ENCODE measurements at regions not wholly inside any gene's neighbourhood (a gene's known extent, or its start where the extent isn't known, plus 50 kb on each side); places are given as distances from the start of the nearest gene placed in this dataset. TPM values are rescaled to one million over a fixed set of nuclear protein-coding genes. Genes with fewer than 3 reads are reported as not detected.
A peak's percentile ranks its signal among the peaks of the same experiment; 100 is the strongest.
"Not testable (repeated sequence)": the region's sequence is repeated elsewhere in the genome, so short reads cannot be mapped to it uniquely, and the experiment has no call there.

DNA sequence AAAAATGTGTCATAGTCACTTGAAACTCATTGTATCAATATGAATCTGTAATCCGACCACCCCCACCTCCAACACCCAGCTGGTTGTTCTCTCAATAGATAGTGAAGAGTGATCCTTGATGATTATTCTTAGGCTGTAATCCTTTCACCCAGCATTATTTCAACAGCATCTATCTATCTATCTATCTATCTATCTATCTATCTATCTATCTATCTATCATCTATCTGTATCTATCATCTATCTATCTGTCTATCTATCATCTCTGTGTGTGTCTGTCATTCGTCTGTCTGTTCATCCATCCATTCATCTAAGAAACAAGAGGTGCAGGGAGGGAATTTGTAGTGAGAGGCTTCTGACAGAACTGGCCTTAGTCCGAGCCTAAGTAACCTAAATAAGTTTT is 78.7 kb upstream of the IGSF10 start:
- TF ChIP-seq, protein P1, sequence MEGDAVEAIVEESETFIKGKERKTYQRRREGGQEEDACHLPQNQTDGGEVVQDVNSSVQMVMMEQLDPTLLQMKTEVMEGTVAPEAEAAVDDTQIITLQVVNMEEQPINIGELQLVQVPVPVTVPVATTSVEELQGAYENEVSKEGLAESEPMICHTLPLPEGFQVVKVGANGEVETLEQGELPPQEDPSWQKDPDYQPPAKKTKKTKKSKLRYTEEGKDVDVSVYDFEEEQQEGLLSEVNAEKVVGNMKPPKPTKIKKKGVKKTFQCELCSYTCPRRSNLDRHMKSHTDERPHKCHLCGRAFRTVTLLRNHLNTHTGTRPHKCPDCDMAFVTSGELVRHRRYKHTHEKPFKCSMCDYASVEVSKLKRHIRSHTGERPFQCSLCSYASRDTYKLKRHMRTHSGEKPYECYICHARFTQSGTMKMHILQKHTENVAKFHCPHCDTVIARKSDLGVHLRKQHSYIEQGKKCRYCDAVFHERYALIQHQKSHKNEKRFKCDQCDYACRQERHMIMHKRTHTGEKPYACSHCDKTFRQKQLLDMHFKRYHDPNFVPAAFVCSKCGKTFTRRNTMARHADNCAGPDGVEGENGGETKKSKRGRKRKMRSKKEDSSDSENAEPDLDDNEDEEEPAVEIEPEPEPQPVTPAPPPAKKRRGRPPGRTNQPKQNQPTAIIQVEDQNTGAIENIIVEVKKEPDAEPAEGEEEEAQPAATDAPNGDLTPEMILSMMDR (IDR thresholded peaks at IDR 0.05; ENCODE audit: insufficient read depth, low read length), result no peak
- no peak for DNase-seq (ENCODE audit: low read depth)
- H3K4me3 ChIP-seq (ENCODE audit: low read depth, low read length), result no peak overlapping the region

GRCh38 chr3:151538456-151539393 is 77.9 kb upstream of the IGSF10 start:
- DNase-seq (ENCODE audit: low read depth), result peak; percentile 35
- H3K4me3 ChIP-seq (ENCODE audit: low read depth, low read length), result no peak overlapping the region
- TF ChIP-seq, protein P1 (IDR thresholded peaks at IDR 0.05; ENCODE audit: insufficient read depth, low read length), result no peak

DNA sequence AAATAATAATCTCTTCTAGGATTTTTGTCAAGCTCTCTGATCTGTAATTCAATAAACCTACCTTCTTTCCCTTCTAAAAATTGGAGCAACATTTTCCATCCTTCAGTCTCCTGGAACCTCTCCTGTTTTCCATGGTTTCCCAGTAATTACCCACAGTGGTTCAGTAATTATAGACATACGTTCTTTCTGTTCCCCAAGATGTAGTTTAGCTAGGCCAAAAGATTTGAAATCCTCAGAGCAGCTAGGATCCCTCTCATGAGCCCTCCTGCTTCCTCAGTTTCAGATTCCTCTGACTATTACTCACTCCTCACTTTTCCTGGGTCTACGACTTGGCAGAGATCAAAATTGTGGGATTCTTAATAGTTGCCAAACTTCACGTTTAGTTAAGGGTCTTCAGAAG is 76.9 kb upstream of the IGSF10 start:
- H3K4me3 ChIP-seq (ENCODE audit: low read depth, low read length), result no peak overlapping the region
- peak; percentile 52 for DNase-seq (ENCODE audit: low read depth)

GRCh38 chr3:151526757-151527156 is 65.9 kb upstream of the IGSF10 start:
- DNase-seq (ENCODE audit: low read depth), result no peak
- no peak overlapping the region for H3K4me3 ChIP-seq (ENCODE audit: low read depth, low read length)
- TF ChIP-seq, protein P1 (IDR thresholded peaks at IDR 0.05; ENCODE audit: insufficient read depth, low read length), result no peak

More for the DNA sequence above, 76.9 kb upstream of the IGSF10 start:
- TF ChIP-seq, protein P1 (IDR thresholded peaks at IDR 0.05; ENCODE audit: insufficient read depth, low read length), result no peak

DNA sequence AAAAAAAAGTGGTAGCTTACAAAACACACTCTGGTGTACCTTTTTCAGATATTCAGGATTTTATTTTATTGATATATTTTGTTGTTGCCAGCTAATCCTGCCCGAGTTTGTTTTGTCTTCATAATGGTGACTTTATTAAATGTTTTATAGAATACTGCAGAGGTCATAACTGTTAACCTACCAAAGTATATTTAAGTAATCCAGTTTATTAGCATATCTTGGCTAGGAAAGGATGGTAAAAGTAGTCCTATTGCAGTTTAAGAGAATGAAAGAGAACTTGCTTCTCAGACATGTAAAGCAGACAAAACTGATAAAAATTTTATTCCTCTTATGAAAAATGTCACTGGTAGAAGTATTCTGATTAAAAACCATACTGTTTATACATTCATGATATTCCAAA is 59.2 kb upstream of the IGSF10 start:
- no peak overlapping the region for H3K4me3 ChIP-seq (ENCODE audit: low read depth, low read length)
- TF ChIP-seq, protein P1 (IDR thresholded peaks at IDR 0.05; ENCODE audit: insufficient read depth, low read length), result no peak
- no peak for DNase-seq (ENCODE audit: low read depth)

- not testable (repeated sequence) for H3K4me3 ChIP-seq (ENCODE audit: low read depth, low read length); DNase-seq (ENCODE audit: low read depth)
These were observed 50.6 kb upstream of the IGSF10 start for GRCh38 chr3:151511433-151511832.

Small RNA genes in the stretch of these regions (small RNA-seq; reads per million reads assigned to genes)
- gene MIR5186, result not detected
